Neural crest cell (in vitro differentiated cells): ENCODE measurements at regions not wholly inside any gene's neighbourhood (a gene's known extent, or its start where the extent isn't known, plus 50 kb on each side); places are given as distances from the start of the nearest gene placed in this dataset.

Experiments
- DNase-seq: peaks from one replicate; pipeline ENCODE4 v3.0.0; 2021; ENCODE audit warnings: low read depth, mixed read lengths, low spot score
- H3K27ac Mint-ChIP-seq: one replicate; pipeline ENCODE4 v1.8.0; 2021; ENCODE audit warnings: mild to moderate bottlenecking, mixed read lengths; ENCODE audit not compliant: unreplicated experiment
- H3K27me3 Mint-ChIP-seq: 2 replicates; pipeline ENCODE4 v1.8.0; 2021; ENCODE audit warnings: low read depth, mild to moderate bottlenecking, mixed read lengths
- H3K36me3 Mint-ChIP-seq: 2 replicates; pipeline ENCODE4 v1.8.0; 2021; ENCODE audit warnings: low read depth, mild to moderate bottlenecking, mixed read lengths
- H3K4me1 Mint-ChIP-seq: 2 replicates; pipeline ENCODE4 v1.8.0; 2021; ENCODE audit warnings: mixed read lengths
- H3K4me3 Mint-ChIP-seq: one replicate; pipeline ENCODE4 v1.8.0; 2021; ENCODE audit warnings: mild to moderate bottlenecking, mixed read lengths
- H3K9me3 Mint-ChIP-seq: 2 replicates; pipeline ENCODE4 v1.8.0; 2021; ENCODE audit warnings: mixed read lengths
- CTCF ChIP-seq: fragments of 200-600 bp; sonication (generic); conservative IDR thresholded peaks from 2 replicates; pipeline ENCODE4 v1.5.0; 2021; ENCODE audit warnings: antibody characterized with exemption, mild to moderate bottlenecking

GRCh38 chr2:8197825-8198224, 484.0 kb upstream of the ID2 start:
- Mint-ChIP-seq H3K36me3 (no peaks in the 10 kb centered on the region), H3K27ac (no peak overlapping the region), H3K4me1 (peaks cover 13% of the 10 kb centered on the region), H3K9me3 (peaks cover 2% of the 10 kb centered on the region), H3K27me3 (no peaks in the 10 kb centered on the region), H3K4me3 (no peak overlapping the region)
- DNase-seq: no peak
- TF ChIP-seq CTCF: no peak

- Mint-ChIP-seq H3K27ac (no peak overlapping the region), H3K36me3 (no peaks in the 10 kb centered on the region), H3K9me3 (peaks cover 2% of the 10 kb centered on the region), H3K4me3 (no peak overlapping the region), H3K27me3 (no peaks in the 10 kb centered on the region), H3K4me1 (peaks cover 2% of the 10 kb centered on the region)
- no peak for TF ChIP-seq CTCF
- DNase-seq: no peak
These were observed 483.0 kb upstream of the ID2 start for GRCh38 chr2:8198766-8199382.

- H3K27ac Mint-ChIP-seq: peak overlapping the region; percentile 59
- H3K4me1 Mint-ChIP-seq: no peaks in the 10 kb centered on the region
- DNase-seq: no peak
- no peak overlapping the region for H3K4me3 Mint-ChIP-seq
- peaks cover 2% of the 10 kb centered on the region for H3K9me3 Mint-ChIP-seq
- TF ChIP-seq CTCF: no peak
- peaks cover 5% of the 10 kb centered on the region for H3K36me3 Mint-ChIP-seq
- H3K27me3 Mint-ChIP-seq: no peaks in the 10 kb centered on the region
These were observed 479.7 kb upstream of the ID2 start for GRCh38 chr2:8202132-8202531.

- no peak for DNase-seq
- Mint-ChIP-seq H3K36me3 (peaks cover 12% of the 10 kb centered on the region), H3K27ac (no peak overlapping the region)
These were observed 478.5 kb upstream of the ID2 start for GRCh38 chr2:8203364-8203763.

GRCh38 chr2:8204711-8205110, 477.1 kb upstream of the ID2 start:
- no peak overlapping the region for H3K4me3 Mint-ChIP-seq
- no peak for DNase-seq
- no peaks in the 10 kb centered on the region for H3K4me1 Mint-ChIP-seq
- H3K27ac Mint-ChIP-seq: no peak overlapping the region
- no peak for TF ChIP-seq CTCF
- H3K9me3 Mint-ChIP-seq: peaks cover 14% of the 10 kb centered on the region
- H3K27me3 Mint-ChIP-seq: no peaks in the 10 kb centered on the region
- peaks cover 15% of the 10 kb centered on the region for H3K36me3 Mint-ChIP-seq

More at GRCh38 chr2:8203364-8203763, 478.5 kb upstream of the ID2 start:
- Mint-ChIP-seq H3K27me3 (no peaks in the 10 kb centered on the region), H3K4me3 (no peak overlapping the region), H3K4me1 (no peaks in the 10 kb centered on the region), H3K9me3 (peaks cover 10% of the 10 kb centered on the region)
- TF ChIP-seq CTCF: no peak
